SU-DHL-6 (cell line): ENCODE measurements at regions not wholly inside any gene's neighbourhood (a gene's known extent, or its start where the extent isn't known, plus 50 kb on each side); places are given as distances from the start of the nearest gene placed in this dataset.

Experiments
- H2AFZ ChIP-seq: fragments of 200-600 bp; sonication (generic); 2 replicates; pipeline ENCODE4 v1.6.1; 2014; ENCODE audit warnings: low read depth, mild to moderate bottlenecking, moderate library complexity, mixed read lengths, antibody characterized with exemption, low read length; ENCODE audit not compliant: severe bottlenecking
- H3F3A ChIP-seq: fragments of 200-600 bp; shearing (Covaris generic); 2 replicates; pipeline ENCODE4 v1.6.0; 2016; ENCODE audit warnings: antibody characterized with exemption, mild to moderate bottlenecking; ENCODE audit not compliant: insufficient read depth
- H3K27ac ChIP-seq: fragments of 200-600 bp; sonication (generic); 2 replicates; pipeline ENCODE4 v1.5.1; 2016; ENCODE audit warnings: low read depth, mild to moderate bottlenecking, low read length, moderate library complexity, mixed read lengths
- H3K27me3 ChIP-seq: fragments of 200-600 bp; sonication (generic), shearing (Covaris generic); 2 replicates; pipeline ENCODE4 v1.6.0; 2014; ENCODE audit warnings: mild to moderate bottlenecking, low read length
- H3K36me3 ChIP-seq: fragments of 200-600 bp; sonication (generic); 2 replicates; pipeline ENCODE4 v1.6.1; 2014; ENCODE audit warnings: mild to moderate bottlenecking, low read length, mixed read lengths
- H3K4me2 ChIP-seq: fragments of 300-600, 200-600 bp; shearing (Covaris generic), sonication (generic); 2 replicates; pipeline ENCODE4 v1.6.0; 2014; ENCODE audit warnings: low read length, low read depth, mild to moderate bottlenecking; ENCODE audit not compliant: poor library complexity, severe bottlenecking
- H3K4me3 ChIP-seq: fragments of 200-600 bp; sonication (generic); 2 replicates; pipeline ENCODE4 v1.5.1; 2014; ENCODE audit warnings: antibody characterized with exemption, low read length, mild to moderate bottlenecking, mixed read lengths; ENCODE audit not compliant: insufficient read depth, poor library complexity, severe bottlenecking
- H3K79me2 ChIP-seq: fragments of 200-600 bp; sonication (generic); 2 replicates; pipeline ENCODE4 v1.6.1; 2014; ENCODE audit warnings: mild to moderate bottlenecking, low read length, moderate library complexity; ENCODE audit not compliant: insufficient read depth
- H3K9ac ChIP-seq: fragments of 200-600 bp; sonication (generic); 2 replicates; pipeline ENCODE4 v1.7.0; 2014; ENCODE audit warnings: mild to moderate bottlenecking, low read length
- H3K9me2 ChIP-seq: fragments of 200-600 bp; sonication (generic); replicated peaks from 2 replicates; pipeline ENCODE4 v1.6.1; 2014; ENCODE audit warnings: low read length; ENCODE audit not compliant: insufficient read depth
- H3K9me3 ChIP-seq: fragments of 200-600 bp; sonication (generic); 2 replicates; pipeline ENCODE4 v1.6.1; 2014; ENCODE audit warnings: low read length, mixed read lengths; ENCODE audit not compliant: insufficient read depth
- H4K20me1 ChIP-seq: fragments of 200-600 bp; sonication (generic); 2 replicates; pipeline ENCODE4 v1.6.1; 2014; ENCODE audit warnings: low read depth, mild to moderate bottlenecking, antibody characterized with exemption, low read length, moderate library complexity, mixed read lengths
- EZH2phosphoT487 ChIP-seq: fragments of 200-600 bp; sonication (generic), shearing (Covaris generic); conservative IDR thresholded peaks from 2 replicates; pipeline ENCODE4 v1.6.1; 2018; ENCODE audit warnings: mild to moderate bottlenecking, antibody characterized with exemption, low read length, moderate library complexity, mixed read lengths
- TF ChIP-seq, protein P1 (sequence below): fragments of 200-600 bp; sonication (generic); IDR thresholded peaks from one replicate; pipeline ENCODE4 v1.5.1; 2017; ENCODE audit warnings: antibody characterized with exemption, mild to moderate bottlenecking, low read length, moderate library complexity; ENCODE audit not compliant: insufficient read depth, poor library complexity, severe bottlenecking

DNA sequence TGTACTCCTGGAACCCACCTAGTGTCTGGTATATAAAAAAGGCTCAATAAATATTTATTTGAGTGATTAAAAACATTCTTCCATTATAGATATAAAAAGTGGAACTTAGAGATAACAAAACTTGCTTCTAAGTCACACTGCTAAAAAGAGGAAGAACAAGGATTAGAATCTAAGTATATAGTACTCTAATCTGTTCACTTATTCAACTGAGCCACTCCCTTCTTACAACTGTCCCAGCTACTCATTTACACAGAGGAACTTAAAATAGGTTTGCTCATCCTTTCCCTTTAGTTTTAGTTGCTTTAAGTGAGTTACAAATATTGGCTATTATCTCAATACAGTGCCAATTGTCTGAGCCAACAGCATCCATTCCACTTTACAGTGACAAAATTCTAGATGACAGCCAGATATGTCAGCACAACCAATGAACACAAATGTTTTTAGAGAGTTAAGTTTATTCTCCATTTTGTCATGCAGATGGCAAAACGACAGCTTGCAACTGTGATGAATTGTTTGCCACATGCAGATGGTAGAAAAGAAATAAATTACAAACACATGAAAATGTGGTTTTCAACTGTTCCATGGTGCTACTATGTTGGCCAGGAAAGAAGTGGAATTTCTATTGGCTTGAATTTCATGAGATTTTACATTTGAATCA is 280.7 kb upstream of the ZC3H15 start:
- Histone ChIP-seq H3K79me2 (no peaks in the 10 kb centered on the region), H3K4me2 (no peak overlapping the region), H3K27me3 (no peaks in the 10 kb centered on the region), H3K9ac (no peak overlapping the region), H3K9me3 (no peaks in the 10 kb centered on the region), H2AFZ (no peak overlapping the region), H3K4me3 (no peak overlapping the region), H3K36me3 (no peaks in the 10 kb centered on the region), H3F3A (no peaks in the 10 kb centered on the region), H3K9me2 (no peaks in the 10 kb centered on the region), H4K20me1 (no peaks in the 10 kb centered on the region), H3K27ac (no peak overlapping the region)
- TF ChIP-seq, protein P1, sequence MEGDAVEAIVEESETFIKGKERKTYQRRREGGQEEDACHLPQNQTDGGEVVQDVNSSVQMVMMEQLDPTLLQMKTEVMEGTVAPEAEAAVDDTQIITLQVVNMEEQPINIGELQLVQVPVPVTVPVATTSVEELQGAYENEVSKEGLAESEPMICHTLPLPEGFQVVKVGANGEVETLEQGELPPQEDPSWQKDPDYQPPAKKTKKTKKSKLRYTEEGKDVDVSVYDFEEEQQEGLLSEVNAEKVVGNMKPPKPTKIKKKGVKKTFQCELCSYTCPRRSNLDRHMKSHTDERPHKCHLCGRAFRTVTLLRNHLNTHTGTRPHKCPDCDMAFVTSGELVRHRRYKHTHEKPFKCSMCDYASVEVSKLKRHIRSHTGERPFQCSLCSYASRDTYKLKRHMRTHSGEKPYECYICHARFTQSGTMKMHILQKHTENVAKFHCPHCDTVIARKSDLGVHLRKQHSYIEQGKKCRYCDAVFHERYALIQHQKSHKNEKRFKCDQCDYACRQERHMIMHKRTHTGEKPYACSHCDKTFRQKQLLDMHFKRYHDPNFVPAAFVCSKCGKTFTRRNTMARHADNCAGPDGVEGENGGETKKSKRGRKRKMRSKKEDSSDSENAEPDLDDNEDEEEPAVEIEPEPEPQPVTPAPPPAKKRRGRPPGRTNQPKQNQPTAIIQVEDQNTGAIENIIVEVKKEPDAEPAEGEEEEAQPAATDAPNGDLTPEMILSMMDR, result no peak

- Histone ChIP-seq H3K36me3 (no peaks in the 10 kb centered on the region), H3K9me3 (no peaks in the 10 kb centered on the region), H2AFZ (no peak overlapping the region), H3K27ac (no peak overlapping the region), H3K9ac (no peak overlapping the region), H4K20me1 (no peaks in the 10 kb centered on the region), H3K79me2 (no peaks in the 10 kb centered on the region), H3K4me2 (no peak overlapping the region), H3F3A (no peaks in the 10 kb centered on the region), H3K4me3 (no peak overlapping the region), H3K27me3 (no peaks in the 10 kb centered on the region), H3K9me2 (no peaks in the 10 kb centered on the region)
- TF ChIP-seq EZH2phosphoT487, result no peak
- TF ChIP-seq, protein P1, result no peak
Measured at GRCh38 chr2:186209532-186209931, 276.5 kb upstream of the ZC3H15 start.

DNA sequence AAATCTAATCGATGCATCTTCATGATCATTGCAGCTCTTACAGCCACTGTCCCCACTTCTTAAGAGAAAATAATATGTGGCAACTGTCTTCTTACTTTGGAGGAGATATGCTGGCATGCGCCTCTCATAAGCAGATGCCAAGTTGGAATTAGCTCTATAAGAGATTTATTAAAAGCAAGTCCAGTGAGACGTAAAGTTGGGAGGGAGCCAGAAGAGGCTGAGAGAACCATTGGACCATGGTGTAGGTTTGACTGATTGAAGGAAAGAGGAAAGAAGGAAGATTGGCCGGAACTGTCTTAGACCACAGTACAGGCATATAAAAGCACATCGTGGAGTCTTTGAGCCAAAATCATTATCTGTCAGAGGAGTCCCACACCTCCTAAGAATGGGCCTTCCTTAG is 265.7 kb upstream of the ZC3H15 start:
- TF ChIP-seq, protein P1, result no peak
- TF ChIP-seq EZH2phosphoT487, result no peak
- Histone ChIP-seq H3K27ac (no peak overlapping the region), H3K9me2 (no peaks in the 10 kb centered on the region), H3K4me2 (no peak overlapping the region), H3F3A (no peaks in the 10 kb centered on the region), H3K4me3 (no peak overlapping the region), H3K9me3 (no peaks in the 10 kb centered on the region), H3K9ac (no peak overlapping the region), H4K20me1 (no peaks in the 10 kb centered on the region), H2AFZ (no peak overlapping the region), H3K79me2 (no peaks in the 10 kb centered on the region), H3K27me3 (no peaks in the 10 kb centered on the region), H3K36me3 (no peaks in the 10 kb centered on the region)
